ENCODE measurements at regions not wholly inside any gene's neighbourhood (a gene's known extent, or its start where the extent isn't known, plus 50 kb on each side); places are given as distances from the start of the nearest gene placed in this dataset.

DNA sequence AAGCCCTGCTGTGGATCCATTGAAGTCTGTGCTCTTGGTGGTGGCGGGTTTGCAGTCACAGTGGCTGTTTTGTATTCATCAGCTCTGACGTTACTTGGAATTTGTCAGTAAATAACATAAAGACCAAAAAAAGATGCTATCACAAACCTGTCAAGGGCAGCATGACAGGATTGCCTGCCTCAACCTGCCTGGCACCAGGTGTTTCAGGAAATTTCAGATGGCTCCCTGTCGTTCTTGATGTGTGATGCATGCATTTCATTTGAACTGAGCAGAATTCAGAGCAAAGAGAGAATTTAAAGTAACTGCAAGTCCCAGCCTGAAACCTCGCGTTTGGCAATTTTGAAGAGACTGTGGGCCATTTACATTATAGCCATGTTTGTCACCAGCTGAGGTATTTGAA is 50.3 kb upstream of the EPC2 start:
- TF ChIP-seq, protein P1, sequence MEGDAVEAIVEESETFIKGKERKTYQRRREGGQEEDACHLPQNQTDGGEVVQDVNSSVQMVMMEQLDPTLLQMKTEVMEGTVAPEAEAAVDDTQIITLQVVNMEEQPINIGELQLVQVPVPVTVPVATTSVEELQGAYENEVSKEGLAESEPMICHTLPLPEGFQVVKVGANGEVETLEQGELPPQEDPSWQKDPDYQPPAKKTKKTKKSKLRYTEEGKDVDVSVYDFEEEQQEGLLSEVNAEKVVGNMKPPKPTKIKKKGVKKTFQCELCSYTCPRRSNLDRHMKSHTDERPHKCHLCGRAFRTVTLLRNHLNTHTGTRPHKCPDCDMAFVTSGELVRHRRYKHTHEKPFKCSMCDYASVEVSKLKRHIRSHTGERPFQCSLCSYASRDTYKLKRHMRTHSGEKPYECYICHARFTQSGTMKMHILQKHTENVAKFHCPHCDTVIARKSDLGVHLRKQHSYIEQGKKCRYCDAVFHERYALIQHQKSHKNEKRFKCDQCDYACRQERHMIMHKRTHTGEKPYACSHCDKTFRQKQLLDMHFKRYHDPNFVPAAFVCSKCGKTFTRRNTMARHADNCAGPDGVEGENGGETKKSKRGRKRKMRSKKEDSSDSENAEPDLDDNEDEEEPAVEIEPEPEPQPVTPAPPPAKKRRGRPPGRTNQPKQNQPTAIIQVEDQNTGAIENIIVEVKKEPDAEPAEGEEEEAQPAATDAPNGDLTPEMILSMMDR (IDR thresholded peaks at IDR 0.05; ENCODE audit: low read length, missing control alignments): no peak
- H3K4me3 ChIP-seq (replicated peaks; ENCODE audit: low read depth, low read length): no peak overlapping the region
- no peak for DNase-seq (ENCODE audit: low read depth)

All from fibroblast of pulmonary artery (primary cell).